A204.1 (cell line): ENCODE measurements at regions not wholly inside any gene's neighbourhood (a gene's known extent, or its start where the extent isn't known, plus 50 kb on each side); places are given as distances from the start of the nearest gene placed in this dataset.
"Not testable (repeated sequence)": the region's sequence is repeated elsewhere in the genome, so short reads cannot be mapped to it uniquely, and the experiment has no call there.

Experiments used
- FAIRE-seq: peaks from 2 replicates; lab custom pipeline; 2012; peaks lifted over from hg19 to GRCh38; lab: Jason Lieb, UNC

- FAIRE-seq = no peak
These were observed 136.7 kb upstream of the ZNF746 start for GRCh38 chr7:149633976-149634945.

GRCh38 chr7:149628361-149629149 lies 130.9 kb upstream of the ZNF746 start:
- FAIRE-seq = not testable (repeated sequence)

GRCh38 chr7:149627911-149628310 lies 130.3 kb upstream of the ZNF746 start:
- no peak for FAIRE-seq

- FAIRE-seq = no peak
These were observed 129.4 kb upstream of the ZNF746 start for GRCh38 chr7:149626972-149627371.

- no peak for FAIRE-seq
These were observed 128.4 kb upstream of the ZNF746 start for GRCh38 chr7:149625947-149626392.

- FAIRE-seq = peak; percentile 91
These were observed 127.8 kb upstream of the ZNF746 start for GRCh38 chr7:149625340-149625946.

GRCh38 chr7:149624419-149625339 lies 127.1 kb upstream of the ZNF746 start:
- FAIRE-seq = no peak

GRCh38 chr7:149624006-149624405 lies 126.4 kb upstream of the ZNF746 start:
- FAIRE-seq = no peak

- not testable (repeated sequence) for FAIRE-seq
These were observed 125.8 kb upstream of the ZNF746 start for GRCh38 chr7:149623262-149623997.

- no peak for FAIRE-seq
These were observed 125.0 kb upstream of the ZNF746 start for GRCh38 chr7:149622444-149623210.

GRCh38 chr7:149621776-149622175 lies 124.2 kb upstream of the ZNF746 start:
- FAIRE-seq = no peak

GRCh38 chr7:149620961-149621360 lies 123.4 kb upstream of the ZNF746 start:
- FAIRE-seq = no peak

- no peak for FAIRE-seq
These were observed 119.3 kb upstream of the ZNF746 start for GRCh38 chr7:149616898-149617297.

GRCh38 chr7:149615690-149616270 lies 118.2 kb upstream of the ZNF746 start:
- FAIRE-seq = no peak

- FAIRE-seq = no peak
These were observed 112.9 kb upstream of the ZNF746 start for GRCh38 chr7:149610441-149611011.

GRCh38 chr7:149608168-149608567 lies 110.6 kb upstream of the ZNF746 start:
- FAIRE-seq = no peak

- FAIRE-seq = no peak
These were observed 110.1 kb upstream of the ZNF746 start for GRCh38 chr7:149607683-149608082.

- FAIRE-seq = no peak
These were observed 109.2 kb upstream of the ZNF746 start for GRCh38 chr7:149606826-149607225.

GRCh38 chr7:149605696-149606095 lies 108.1 kb upstream of the ZNF746 start:
- no peak for FAIRE-seq
